Hematopoietic multipotent progenitor cell treated with erythropoietin and hydrocortisone succinate and interleukin-3 and kit ligand, for 6 days (in vitro differentiated cells): ENCODE measurements at regions not wholly inside any gene's neighbourhood (a gene's known extent, or its start where the extent isn't known, plus 50 kb on each side); places are given as distances from the start of the nearest gene placed in this dataset.
A peak's percentile ranks its signal among the peaks of the same experiment; 100 is the strongest.
"Not testable (repeated sequence)": the region's sequence is repeated elsewhere in the genome, so short reads cannot be mapped to it uniquely, and the experiment has no call there.

Experiments used
- DNase-seq: peaks from one replicate; pipeline ENCODE4 v3.0.0-alpha.2; 2015

GRCh38 chr6:4280707-4281106, 145.3 kb upstream of the ECI2 start:
- no peak for DNase-seq

GRCh38 chr6:4280031-4280430, 144.7 kb upstream of the ECI2 start:
- DNase-seq: no peak

- DNase-seq: peak; percentile 74
Observed at GRCh38 chr6:4274382-4275082, 139.2 kb upstream of the ECI2 start.

- no peak for DNase-seq
Observed at GRCh38 chr6:4272996-4273395, 137.6 kb upstream of the ECI2 start.

GRCh38 chr6:4271761-4272470, 136.5 kb upstream of the ECI2 start:
- DNase-seq: no peak

GRCh38 chr6:4270776-4271175, 135.4 kb upstream of the ECI2 start:
- DNase-seq: no peak

GRCh38 chr6:4270001-4270400, 134.6 kb upstream of the ECI2 start:
- DNase-seq: no peak

- DNase-seq: no peak
Observed at GRCh38 chr6:4268171-4268570, 132.8 kb upstream of the ECI2 start.

- no peak for DNase-seq
Observed at GRCh38 chr6:4265740-4266139, 130.4 kb upstream of the ECI2 start.

GRCh38 chr6:4264601-4265000, 129.2 kb upstream of the ECI2 start:
- DNase-seq: no peak

GRCh38 chr6:4264081-4264480, 128.7 kb upstream of the ECI2 start:
- no peak for DNase-seq

GRCh38 chr6:4262526-4262925, 127.2 kb upstream of the ECI2 start:
- DNase-seq: no peak

GRCh38 chr6:4259391-4259790, 124.0 kb upstream of the ECI2 start:
- DNase-seq: no peak

- no peak for DNase-seq
Observed at GRCh38 chr6:4258733-4259132, 123.4 kb upstream of the ECI2 start.

- DNase-seq: no peak
Observed at GRCh38 chr6:4256969-4257368, 121.6 kb upstream of the ECI2 start.

GRCh38 chr6:4253604-4254231, 118.3 kb upstream of the ECI2 start:
- peak; percentile 14 for DNase-seq

- not testable (repeated sequence) for DNase-seq
Observed at GRCh38 chr6:4252445-4252844, 117.1 kb upstream of the ECI2 start.

- no peak for DNase-seq
Observed at GRCh38 chr6:4250645-4251044, 115.3 kb upstream of the ECI2 start.

- not testable (repeated sequence) for DNase-seq
Observed at GRCh38 chr6:4243832-4244231, 108.5 kb upstream of the ECI2 start.

GRCh38 chr6:4243237-4243636, 107.9 kb upstream of the ECI2 start:
- DNase-seq: no peak

GRCh38 chr6:4242601-4243000, 107.2 kb upstream of the ECI2 start:
- no peak for DNase-seq

- DNase-seq: no peak
Observed at GRCh38 chr6:4240148-4240547, 104.8 kb upstream of the ECI2 start.

GRCh38 chr6:4225161-4225872, 89.9 kb upstream of the ECI2 start:
- no peak for DNase-seq
